Stimulated activated CD4-positive, alpha-beta T cell treated with anti-CD3 and anti-CD28 coated beads, Interleukin-12 subunit alpha, Interleukin-12 subunit beta, amount 100 ng/mL, for 24 hours (primary cell): ENCODE measurements at regions not wholly inside any gene's neighbourhood (a gene's known extent, or its start where the extent isn't known, plus 50 kb on each side); places are given as distances from the start of the nearest gene placed in this dataset.
"Not testable (repeated sequence)": the region's sequence is repeated elsewhere in the genome, so short reads cannot be mapped to it uniquely, and the experiment has no call there.

Source experiments
- DNase-seq, 2 experiments: peaks; one replicate each; pipeline ENCODE4 v3.0.0-alpha.2; 2020; ENCODE audit warnings: low read depth in 2 of 2

- no peak for DNase-seq
Measured at GRCh38 chr10:36556468-36556867, 568.9 kb upstream of the ANKRD30A start.

DNA sequence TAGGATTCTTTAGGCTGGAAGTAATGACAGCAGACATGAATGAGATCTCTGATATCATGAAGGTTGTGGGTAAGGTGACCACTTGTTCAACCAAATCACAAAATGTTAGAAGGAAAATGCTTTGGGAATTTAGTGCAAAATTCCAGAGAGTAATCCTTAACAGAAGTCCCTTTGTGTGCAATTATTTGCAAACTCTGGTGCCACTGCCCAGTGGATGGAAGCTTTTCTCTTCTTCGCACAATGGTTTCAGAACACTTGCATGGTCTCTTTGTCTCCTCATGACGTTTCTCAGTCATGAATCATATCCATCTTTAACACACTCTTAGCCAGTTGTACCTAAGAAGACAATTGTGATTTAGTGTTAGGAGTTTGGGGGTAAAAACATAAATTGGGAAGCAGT, 570.4 kb upstream of the ANKRD30A start:
- no peak for DNase-seq

- no peak for DNase-seq
Measured at GRCh38 chr10:36547965-36548364, 577.4 kb upstream of the ANKRD30A start.

DNA sequence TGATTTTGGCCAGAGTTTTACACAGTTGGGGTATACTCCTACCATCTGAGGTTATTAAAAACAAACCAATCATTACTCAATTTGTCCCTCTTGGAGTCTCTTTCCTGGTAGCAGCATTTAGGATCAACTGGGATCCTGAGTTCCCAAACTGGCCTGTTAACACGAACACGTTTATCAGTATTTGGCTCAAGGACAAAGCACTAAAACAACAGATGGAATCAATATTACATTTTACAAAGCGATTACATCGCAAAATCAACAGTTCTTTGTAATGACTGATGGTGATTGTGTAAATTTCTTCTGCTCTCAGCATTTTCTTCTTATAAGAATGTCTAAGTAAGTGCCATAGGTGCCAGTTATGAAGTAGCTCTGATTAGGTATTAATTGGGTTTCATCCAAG, 582.9 kb upstream of the ANKRD30A start:
- DNase-seq = no peak

- DNase-seq = no peak
Measured at GRCh38 chr10:36540611-36541010, 584.8 kb upstream of the ANKRD30A start.

DNA sequence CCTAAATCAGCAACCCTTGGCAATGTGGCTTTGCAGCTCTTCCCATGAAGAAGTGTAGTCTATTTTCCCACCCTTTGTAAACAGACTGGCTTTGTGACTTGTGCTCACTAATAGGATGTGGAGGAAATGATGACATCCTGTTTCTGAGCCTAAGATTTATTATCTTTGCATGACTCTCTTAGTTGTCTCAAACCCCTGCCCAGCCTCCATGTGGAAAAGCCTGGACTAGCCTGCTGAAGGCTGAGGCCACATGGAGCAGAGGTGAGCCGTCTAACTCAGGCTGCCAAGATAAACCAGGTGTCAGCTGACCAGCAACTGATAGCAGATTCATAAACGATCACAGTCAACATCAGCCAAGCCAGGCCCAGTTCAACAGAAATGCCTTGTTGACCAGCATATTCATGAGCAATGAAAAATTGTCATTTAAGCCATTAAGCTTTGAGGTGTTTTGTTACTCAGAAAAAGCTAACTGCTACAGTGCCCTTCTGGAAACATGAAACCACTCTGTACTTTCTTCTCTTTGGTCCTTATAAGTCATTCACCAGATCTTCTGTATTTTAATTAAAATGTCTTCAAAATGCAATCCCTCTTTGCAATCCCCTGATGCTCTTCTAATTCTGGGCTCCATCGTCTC, 586.3 kb upstream of the ANKRD30A start:
- no peak for DNase-seq

- DNase-seq = no peak
Measured at GRCh38 chr10:36534471-36535002, 590.9 kb upstream of the ANKRD30A start.

GRCh38 chr10:36533861-36534260, 591.5 kb upstream of the ANKRD30A start:
- no peak for DNase-seq

DNA sequence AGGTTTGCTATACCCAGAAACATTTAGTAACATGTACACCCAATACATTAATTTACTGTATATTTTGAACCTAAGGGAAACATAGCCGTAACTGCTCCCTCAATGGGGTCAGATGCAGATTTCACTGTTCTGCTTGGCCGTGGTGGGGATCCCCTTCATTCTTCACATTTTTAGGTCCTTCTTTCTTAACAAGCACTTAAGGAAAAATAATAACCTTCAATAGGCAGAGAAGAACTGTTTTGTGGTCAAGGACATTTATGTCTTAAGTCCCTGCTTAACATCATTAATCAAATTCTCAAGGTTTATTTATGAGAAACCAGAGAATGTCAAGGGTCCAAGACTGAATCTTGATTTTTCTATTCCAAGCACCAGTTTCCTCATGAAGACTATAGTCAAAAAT, 592.1 kb upstream of the ANKRD30A start:
- DNase-seq = no peak

DNA sequence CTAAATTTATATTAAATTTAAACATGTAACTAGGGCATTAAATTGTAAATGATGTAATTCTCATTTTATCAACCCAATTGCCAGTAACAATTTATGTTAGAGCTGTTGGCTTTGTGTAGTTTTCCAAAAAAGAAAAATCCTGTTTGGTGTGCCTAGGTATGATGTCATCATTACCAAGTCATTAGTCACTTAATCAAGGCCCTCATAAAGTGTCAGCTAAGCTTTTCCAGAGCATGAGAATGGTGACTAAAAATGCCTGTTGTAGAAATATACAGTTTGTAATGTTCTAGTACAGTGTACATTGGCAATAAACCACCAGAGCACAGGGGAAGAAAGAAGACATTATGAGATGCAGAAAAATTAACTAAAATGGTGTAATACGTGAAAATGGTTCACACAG, 593.8 kb upstream of the ANKRD30A start:
- no peak for DNase-seq

GRCh38 chr10:36526033-36526432, 599.4 kb upstream of the ANKRD30A start:
- no peak for DNase-seq

- not testable (repeated sequence) for DNase-seq
Measured at GRCh38 chr10:36524126-36524525, 601.3 kb upstream of the ANKRD30A start.

DNA sequence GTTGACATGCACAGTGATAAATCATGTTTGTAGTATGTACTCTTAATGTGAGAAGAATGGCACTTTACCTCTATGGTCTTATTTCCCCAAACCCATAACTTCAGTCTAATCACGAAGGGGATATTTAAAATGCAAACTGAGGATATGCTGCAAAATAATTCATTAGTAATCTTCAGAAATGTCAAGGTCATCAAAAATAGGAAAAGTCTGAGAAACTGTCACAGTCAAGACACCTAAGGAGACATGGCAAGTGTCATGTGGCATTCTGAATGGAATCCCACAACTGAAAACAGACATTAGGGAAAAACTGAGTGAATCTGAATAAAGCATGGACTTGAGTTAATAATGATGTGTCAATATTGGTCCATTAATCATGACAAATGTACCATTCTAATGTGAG, 605.5 kb upstream of the ANKRD30A start:
- DNase-seq = no peak

DNA sequence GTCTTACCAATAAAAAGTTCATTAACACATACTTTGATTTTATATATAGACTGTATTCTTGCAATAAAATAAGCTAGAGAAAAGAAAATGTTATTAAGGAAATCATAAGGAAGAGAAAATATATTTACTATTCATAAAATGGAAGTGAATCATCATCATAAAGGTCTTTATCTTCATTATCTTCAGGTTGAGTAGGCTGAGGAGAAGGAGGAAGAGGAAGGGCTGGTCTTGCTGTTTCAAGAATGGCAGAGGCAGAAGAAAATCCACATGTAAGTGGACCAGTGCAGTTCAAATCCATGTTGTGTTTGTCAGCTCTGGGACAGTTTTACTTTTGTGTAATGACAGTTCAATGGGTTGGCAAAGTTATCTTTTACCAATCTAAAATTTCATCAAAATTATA, 609.1 kb upstream of the ANKRD30A start:
- no peak for DNase-seq

GRCh38 chr10:36515319-36515718, 610.1 kb upstream of the ANKRD30A start:
- no peak for DNase-seq

GRCh38 chr10:36507715-36508114, 617.7 kb upstream of the ANKRD30A start:
- no peak for DNase-seq

- no peak for DNase-seq
Measured at GRCh38 chr10:36506697-36507496, 618.5 kb upstream of the ANKRD30A start.

- DNase-seq = no peak
Measured at GRCh38 chr10:36506261-36506660, 619.1 kb upstream of the ANKRD30A start.

- DNase-seq = no peak
Measured at GRCh38 chr10:36504758-36505157, 620.6 kb upstream of the ANKRD30A start.

DNA sequence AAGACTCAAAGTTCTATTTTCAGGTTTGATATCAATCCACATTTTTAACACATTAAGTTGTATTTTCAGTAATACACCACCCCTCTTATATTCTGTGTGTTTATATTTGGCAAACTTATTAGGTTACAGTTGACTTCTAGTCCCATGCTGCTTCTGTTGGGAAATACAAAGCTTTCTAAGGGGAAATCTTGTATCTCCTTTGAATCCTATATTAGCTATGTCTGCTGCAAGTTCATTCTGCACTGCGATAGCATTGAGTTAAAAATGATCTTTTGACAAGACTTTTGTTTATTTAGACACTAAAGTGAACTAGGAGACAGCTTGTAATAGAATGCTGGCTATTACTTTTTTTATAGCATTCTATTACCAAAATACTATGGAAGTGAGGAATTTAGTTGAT, 625.1 kb upstream of the ANKRD30A start:
- no peak for DNase-seq

DNA sequence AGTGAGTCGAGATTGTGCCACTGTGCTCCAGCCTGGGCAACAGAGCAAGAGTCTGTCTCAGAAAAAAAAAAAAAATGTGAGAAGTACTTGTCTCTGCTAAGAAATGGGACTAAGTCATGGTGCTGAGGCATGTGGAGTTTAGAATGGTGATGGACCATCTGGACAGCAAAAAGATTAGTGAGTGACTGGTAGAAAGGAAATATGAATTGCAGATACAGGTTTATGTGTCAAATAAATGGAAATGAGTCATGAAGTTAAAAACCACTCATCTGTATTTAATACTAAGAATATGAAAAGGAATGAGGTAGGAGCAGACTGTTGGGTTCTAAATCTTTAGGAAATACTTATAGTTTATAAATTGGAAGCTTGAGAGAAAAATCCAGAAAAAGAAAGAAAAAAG, 625.7 kb upstream of the ANKRD30A start:
- no peak for DNase-seq

GRCh38 chr10:36496758-36497157, 628.6 kb upstream of the ANKRD30A start:
- DNase-seq = no peak

DNA sequence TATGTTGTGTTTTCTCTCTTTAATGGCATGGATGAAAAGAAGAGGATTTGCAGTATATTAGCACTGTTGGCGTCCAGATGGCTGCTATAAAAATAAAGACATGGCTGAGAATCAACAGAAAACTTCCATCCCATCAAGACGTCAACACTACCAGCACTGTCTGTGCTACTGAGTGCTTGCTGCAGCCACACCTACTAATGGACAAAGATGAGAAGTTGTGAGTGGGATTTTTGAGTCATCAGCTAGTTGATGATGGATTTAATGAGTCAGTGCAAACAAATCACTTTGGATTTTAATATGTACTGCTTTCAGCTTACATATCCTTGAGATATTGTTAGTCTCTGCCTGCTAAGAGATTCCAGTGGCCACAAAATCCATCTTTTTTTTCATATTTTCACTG, 631.0 kb upstream of the ANKRD30A start:
- no peak for DNase-seq
